ENCODE measurements at regions not wholly inside any gene's neighbourhood (a gene's known extent, or its start where the extent isn't known, plus 50 kb on each side); places are given as distances from the start of the nearest gene placed in this dataset.
"Not testable (repeated sequence)": the region's sequence is repeated elsewhere in the genome, so short reads cannot be mapped to it uniquely, and the experiment has no call there.

GRCh38 chr2:131830242-131830945, 302.7 kb downstream of the CCDC74A start:
- H3K27me3 Mint-ChIP-seq; H3K36me3 Mint-ChIP-seq (ENCODE audit: low read depth); H3K9me3 Mint-ChIP-seq; H3K27ac Mint-ChIP-seq; DNase-seq; H3K4me3 Mint-ChIP-seq; H3K4me1 Mint-ChIP-seq (ENCODE audit: low read depth): not testable (repeated sequence)

GRCh38 chr2:131830946-131831310, 303.2 kb downstream of the CCDC74A start:
- not testable (repeated sequence) for H3K4me3 Mint-ChIP-seq; H3K27me3 Mint-ChIP-seq; H3K9me3 Mint-ChIP-seq; H3K27ac Mint-ChIP-seq; DNase-seq; H3K4me1 Mint-ChIP-seq (ENCODE audit: low read depth); H3K36me3 Mint-ChIP-seq (ENCODE audit: low read depth)

- not testable (repeated sequence) for DNase-seq; H3K27me3 Mint-ChIP-seq; H3K36me3 Mint-ChIP-seq (ENCODE audit: low read depth); H3K4me3 Mint-ChIP-seq; H3K9me3 Mint-ChIP-seq; H3K27ac Mint-ChIP-seq; H3K4me1 Mint-ChIP-seq (ENCODE audit: low read depth)
These were observed 303.9 kb downstream of the CCDC74A start for GRCh38 chr2:131831450-131832208.

GRCh38 chr2:131832209-131832780, 304.6 kb downstream of the CCDC74A start:
- H3K9me3 Mint-ChIP-seq; H3K4me3 Mint-ChIP-seq; H3K27ac Mint-ChIP-seq; H3K4me1 Mint-ChIP-seq (ENCODE audit: low read depth); H3K36me3 Mint-ChIP-seq (ENCODE audit: low read depth); DNase-seq: not testable (repeated sequence)
- peaks cover 11% of the 10 kb centered on the region for H3K27me3 Mint-ChIP-seq

GRCh38 chr2:131832917-131833316, 305.2 kb downstream of the CCDC74A start:
- not testable (repeated sequence) for DNase-seq; H3K4me1 Mint-ChIP-seq (ENCODE audit: low read depth); H3K9me3 Mint-ChIP-seq; H3K27ac Mint-ChIP-seq; H3K36me3 Mint-ChIP-seq (ENCODE audit: low read depth); H3K4me3 Mint-ChIP-seq
- peaks cover 14% of the 10 kb centered on the region for H3K27me3 Mint-ChIP-seq

GRCh38 chr2:131833367-131834202, 305.9 kb downstream of the CCDC74A start:
- H3K4me3 Mint-ChIP-seq; H3K9me3 Mint-ChIP-seq; DNase-seq; H3K27ac Mint-ChIP-seq; H3K4me1 Mint-ChIP-seq (ENCODE audit: low read depth); H3K36me3 Mint-ChIP-seq (ENCODE audit: low read depth): not testable (repeated sequence)
- peaks cover 19% of the 10 kb centered on the region for H3K27me3 Mint-ChIP-seq

- H3K4me3 Mint-ChIP-seq; H3K9me3 Mint-ChIP-seq; H3K4me1 Mint-ChIP-seq (ENCODE audit: low read depth): not testable (repeated sequence)
These were observed 306.7 kb downstream of the CCDC74A start for GRCh38 chr2:131834203-131835020.

GRCh38 chr2:131835022-131835421, 307.3 kb downstream of the CCDC74A start:
- not testable (repeated sequence) for H3K4me3 Mint-ChIP-seq

More at GRCh38 chr2:131834203-131835020, 306.7 kb downstream of the CCDC74A start:
- H3K36me3 Mint-ChIP-seq (ENCODE audit: low read depth); DNase-seq; H3K27ac Mint-ChIP-seq: not testable (repeated sequence)
- peaks cover 21% of the 10 kb centered on the region for H3K27me3 Mint-ChIP-seq

GRCh38 chr2:131835621-131836091, 308.0 kb downstream of the CCDC74A start:
- Mint-ChIP-seq H3K9me3 (no peaks in the 10 kb centered on the region), H3K27ac (no peak overlapping the region), H3K4me3 (no peak overlapping the region), H3K4me1 (ENCODE audit: low read depth) (no peaks in the 10 kb centered on the region), H3K27me3 (peaks cover 25% of the 10 kb centered on the region), H3K36me3 (ENCODE audit: low read depth) (no peaks in the 10 kb centered on the region)
- no peak for DNase-seq

More at GRCh38 chr2:131835022-131835421, 307.3 kb downstream of the CCDC74A start:
- DNase-seq; H3K27ac Mint-ChIP-seq; H3K36me3 Mint-ChIP-seq (ENCODE audit: low read depth); H3K4me1 Mint-ChIP-seq (ENCODE audit: low read depth); H3K9me3 Mint-ChIP-seq: not testable (repeated sequence)
- peaks cover 25% of the 10 kb centered on the region for H3K27me3 Mint-ChIP-seq

GRCh38 chr2:131836116-131836515, 308.4 kb downstream of the CCDC74A start:
- H3K4me3 Mint-ChIP-seq; H3K36me3 Mint-ChIP-seq (ENCODE audit: low read depth); H3K4me1 Mint-ChIP-seq (ENCODE audit: low read depth); DNase-seq; H3K27ac Mint-ChIP-seq; H3K9me3 Mint-ChIP-seq: not testable (repeated sequence)
- H3K27me3 Mint-ChIP-seq = peaks cover 25% of the 10 kb centered on the region

- not testable (repeated sequence) for DNase-seq; H3K9me3 Mint-ChIP-seq; H3K36me3 Mint-ChIP-seq (ENCODE audit: low read depth); H3K27ac Mint-ChIP-seq; H3K4me1 Mint-ChIP-seq (ENCODE audit: low read depth); H3K4me3 Mint-ChIP-seq
- peaks cover 12% of the 10 kb centered on the region for H3K27me3 Mint-ChIP-seq
These were observed 316.4 kb downstream of the CCDC74A start for GRCh38 chr2:131844044-131844443.

- not testable (repeated sequence) for H3K27me3 Mint-ChIP-seq; H3K9me3 Mint-ChIP-seq; H3K27ac Mint-ChIP-seq; H3K4me3 Mint-ChIP-seq; H3K4me1 Mint-ChIP-seq (ENCODE audit: low read depth); DNase-seq; H3K36me3 Mint-ChIP-seq (ENCODE audit: low read depth)
These were observed 305.6 kb downstream of the ANKRD30BL start for GRCh38 chr2:131856202-131856601.

GRCh38 chr2:131858197-131858596, 303.6 kb downstream of the ANKRD30BL start:
- H3K9me3 Mint-ChIP-seq; H3K4me1 Mint-ChIP-seq (ENCODE audit: low read depth); H3K4me3 Mint-ChIP-seq; H3K27ac Mint-ChIP-seq; H3K36me3 Mint-ChIP-seq (ENCODE audit: low read depth); DNase-seq; H3K27me3 Mint-ChIP-seq: not testable (repeated sequence)
